NCI-H69 (cell line): ENCODE measurements at regions not wholly inside any gene's neighbourhood (a gene's known extent, or its start where the extent isn't known, plus 50 kb on each side); places are given as distances from the start of the nearest gene placed in this dataset.
A peak's percentile ranks its signal among the peaks of the same experiment; 100 is the strongest.
"Not testable (repeated sequence)": the region's sequence is repeated elsewhere in the genome, so short reads cannot be mapped to it uniquely, and the experiment has no call there.

ENCODE experiments used
- DNase-seq: peaks from one replicate; lab custom pipeline; 2025; lab: John Stamatoyannopoulos, UW

DNA sequence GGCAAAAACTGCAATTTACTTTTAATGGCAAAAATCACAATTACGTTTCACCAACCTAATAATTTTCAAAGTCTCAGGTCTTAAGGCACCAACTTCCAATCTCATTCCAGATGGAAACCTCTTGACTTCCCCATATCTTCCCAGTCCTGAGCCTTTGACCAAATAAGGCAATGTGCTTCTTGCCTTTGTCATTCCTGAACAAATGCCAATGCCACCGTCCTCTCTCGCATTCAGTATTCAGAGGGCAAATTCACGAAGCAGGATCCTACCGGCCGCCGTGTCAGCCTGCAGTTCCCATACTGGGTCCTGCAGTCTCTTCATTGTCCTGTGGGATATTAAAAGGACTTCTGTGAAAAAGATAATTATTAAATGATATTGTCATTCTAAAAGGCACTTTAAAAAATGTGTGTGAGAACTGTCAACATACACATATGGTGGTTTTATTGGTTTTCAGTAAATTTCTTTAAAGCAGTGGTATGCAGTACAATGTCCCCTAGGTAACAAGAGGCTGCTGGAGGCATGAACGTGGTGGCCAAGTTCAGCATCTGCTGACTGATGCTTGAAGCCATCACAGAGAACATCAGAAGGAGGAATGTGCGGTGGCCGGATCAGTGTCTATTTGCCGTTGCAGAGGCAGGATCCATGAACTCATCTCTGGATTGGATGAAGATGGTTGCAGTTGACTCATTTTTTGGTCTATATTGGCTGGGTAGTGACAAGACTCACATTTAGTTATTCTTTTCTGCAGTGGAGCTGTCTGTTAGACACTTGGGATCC, 101.4 kb upstream of the IRX4 start:
- no peak for DNase-seq

DNA sequence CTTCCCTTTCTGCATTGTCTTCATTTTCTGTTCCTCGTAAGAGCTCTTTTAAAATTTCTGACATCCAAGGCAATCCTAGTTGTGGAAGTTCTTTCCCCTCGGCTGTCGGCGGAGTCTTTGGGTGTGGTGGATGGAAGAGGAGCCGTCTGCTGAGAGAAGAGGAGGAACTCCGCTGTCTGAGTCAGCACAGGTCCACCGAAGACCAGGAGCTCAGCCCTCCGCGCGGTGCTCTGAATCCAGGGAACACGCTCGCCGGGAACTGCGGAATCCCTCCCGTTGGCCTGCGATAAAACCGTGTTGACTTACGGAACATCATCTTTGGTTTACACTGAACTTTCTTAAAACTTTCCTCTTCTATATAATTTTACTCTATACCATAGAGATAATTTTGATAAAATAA, 100.7 kb upstream of the IRX4 start:
- no peak for DNase-seq

DNA sequence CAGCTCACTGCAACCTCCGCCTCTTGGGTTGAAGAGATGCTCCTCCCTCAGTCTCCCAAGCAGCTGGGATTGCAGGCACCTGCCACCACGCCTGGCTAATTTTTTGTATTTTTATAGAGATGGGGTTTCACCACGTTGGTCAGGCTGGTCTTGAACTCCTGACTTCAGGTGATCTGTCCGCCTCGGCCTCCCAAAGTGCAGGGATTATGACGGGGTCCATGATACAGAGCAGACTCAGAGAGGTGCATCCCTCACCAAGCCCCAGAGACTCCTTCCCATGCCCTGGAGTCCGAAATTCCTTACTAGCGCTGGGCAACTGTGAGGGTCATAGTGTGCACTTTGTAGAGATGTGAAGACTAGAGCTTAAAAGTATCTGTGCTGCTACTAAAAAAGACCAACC, 99.8 kb upstream of the IRX4 start:
- DNase-seq, result not testable (repeated sequence)

DNA sequence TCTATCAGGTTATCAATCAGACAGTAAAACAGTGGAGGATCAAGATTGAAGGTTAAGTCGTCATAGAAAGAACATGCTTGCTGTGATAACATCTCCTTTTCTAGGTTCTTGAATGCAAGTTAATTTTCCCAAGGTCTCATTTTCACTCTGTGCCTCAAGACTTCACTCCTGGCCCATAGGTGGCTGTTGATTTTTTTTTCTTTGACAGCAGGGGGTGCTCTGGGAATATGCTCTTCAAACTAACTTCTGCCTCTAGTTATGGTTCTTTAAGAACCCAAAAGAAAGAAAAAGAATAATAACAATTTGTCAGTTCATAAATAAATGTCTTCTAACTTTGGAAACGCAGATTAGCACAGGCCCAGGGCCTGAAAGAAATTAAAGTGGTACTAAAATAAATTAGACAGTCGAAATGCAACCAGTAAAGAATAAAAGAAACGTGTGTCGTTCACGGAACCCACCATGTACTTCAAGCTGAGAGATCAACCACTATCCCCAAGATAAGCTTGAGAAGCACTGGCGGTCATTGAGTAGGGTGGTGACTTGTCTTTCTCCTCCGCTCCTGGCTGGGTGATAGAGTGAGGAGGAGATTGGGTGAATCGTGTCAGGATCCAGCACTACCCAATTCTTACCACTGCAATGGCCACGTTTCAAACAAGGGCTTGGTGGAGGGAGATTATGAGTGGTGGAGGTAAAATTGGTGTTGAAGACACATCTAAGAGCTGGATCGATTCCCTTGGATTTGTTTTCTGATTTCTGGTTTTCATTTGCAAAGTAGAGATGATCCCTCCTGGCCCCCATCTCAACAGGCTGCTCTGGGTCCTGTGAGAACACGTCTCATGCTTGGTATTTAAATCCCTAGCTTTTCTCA, 93.4 kb upstream of the IRX4 start:
- no peak for DNase-seq

DNA sequence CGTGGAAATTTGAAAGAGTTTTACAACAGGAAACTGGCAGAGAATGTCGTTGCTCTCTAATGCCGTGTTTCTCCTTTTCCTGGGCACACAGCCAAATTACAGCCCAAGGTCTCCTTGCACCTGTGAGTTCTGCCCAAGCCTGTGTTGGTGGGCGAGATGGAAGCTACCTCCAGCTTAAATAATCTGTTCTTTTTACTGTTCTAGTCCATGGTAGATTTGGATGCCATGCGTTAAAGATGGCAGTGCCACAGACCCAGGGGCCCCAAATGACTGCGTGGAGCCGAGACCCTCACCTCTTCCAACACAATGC, 92.6 kb upstream of the IRX4 start:
- no peak for DNase-seq

DNA sequence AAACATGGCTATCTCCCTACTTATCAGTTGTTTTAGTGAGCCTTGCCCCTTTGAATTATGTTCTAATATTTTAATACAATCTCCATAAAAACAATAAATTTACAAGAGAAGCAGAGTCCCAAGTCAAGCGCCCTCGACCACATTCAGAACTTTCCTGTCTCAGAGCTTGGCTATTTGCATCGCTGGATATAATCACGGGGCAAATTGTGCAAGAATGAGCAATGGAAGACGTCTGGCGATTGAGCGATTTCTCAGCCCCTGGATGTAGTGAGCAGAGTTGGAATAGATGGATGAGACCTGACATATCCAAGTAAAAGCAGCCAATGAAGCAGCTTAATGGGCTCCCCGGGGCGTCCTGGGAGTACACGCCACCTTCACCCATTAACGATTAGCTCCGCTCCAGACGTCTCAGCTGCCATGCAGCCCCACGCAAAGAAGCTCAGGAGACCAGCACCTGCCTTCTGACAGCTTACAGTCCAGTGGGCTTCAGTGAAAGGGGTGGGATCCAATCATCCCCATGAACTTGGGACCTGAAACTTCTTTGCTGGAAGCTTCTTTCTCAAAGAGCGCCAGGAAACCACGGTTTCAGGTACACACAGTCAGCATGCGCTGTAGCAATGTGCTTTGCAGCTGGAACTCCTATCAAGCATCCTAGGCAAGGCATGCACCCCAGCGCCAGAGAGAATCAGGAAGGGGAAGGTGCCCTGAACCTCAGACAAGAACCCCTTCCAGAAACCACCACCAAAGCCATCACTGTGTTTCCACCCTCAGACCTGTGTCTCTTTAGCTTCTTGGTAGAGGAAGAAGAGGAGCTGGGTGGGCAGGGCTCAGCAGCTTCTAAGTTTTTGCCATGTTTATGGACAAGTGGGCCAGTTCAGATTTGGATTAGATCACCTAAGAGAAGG, 92.0 kb upstream of the IRX4 start:
- no peak for DNase-seq

DNA sequence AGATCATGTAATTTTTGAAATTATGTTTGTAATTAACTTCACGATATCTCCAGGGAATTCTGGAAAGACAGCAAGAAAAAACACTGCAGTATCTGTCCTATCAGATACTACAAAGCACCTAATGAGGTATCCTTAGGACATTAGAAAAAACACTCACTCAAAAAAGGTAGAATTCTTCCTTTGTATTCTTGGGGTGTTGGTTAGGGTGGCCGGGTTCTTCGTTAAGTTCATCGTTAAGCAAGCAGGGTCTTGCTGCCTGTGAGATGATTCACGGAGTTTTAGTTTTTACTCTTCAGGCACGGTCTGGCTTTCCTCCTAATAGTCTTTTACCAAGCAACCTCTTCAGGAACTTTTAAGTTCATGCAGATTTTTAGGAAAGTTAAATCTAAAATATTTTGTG, 91.4 kb upstream of the IRX4 start:
- DNase-seq, result no peak

DNA sequence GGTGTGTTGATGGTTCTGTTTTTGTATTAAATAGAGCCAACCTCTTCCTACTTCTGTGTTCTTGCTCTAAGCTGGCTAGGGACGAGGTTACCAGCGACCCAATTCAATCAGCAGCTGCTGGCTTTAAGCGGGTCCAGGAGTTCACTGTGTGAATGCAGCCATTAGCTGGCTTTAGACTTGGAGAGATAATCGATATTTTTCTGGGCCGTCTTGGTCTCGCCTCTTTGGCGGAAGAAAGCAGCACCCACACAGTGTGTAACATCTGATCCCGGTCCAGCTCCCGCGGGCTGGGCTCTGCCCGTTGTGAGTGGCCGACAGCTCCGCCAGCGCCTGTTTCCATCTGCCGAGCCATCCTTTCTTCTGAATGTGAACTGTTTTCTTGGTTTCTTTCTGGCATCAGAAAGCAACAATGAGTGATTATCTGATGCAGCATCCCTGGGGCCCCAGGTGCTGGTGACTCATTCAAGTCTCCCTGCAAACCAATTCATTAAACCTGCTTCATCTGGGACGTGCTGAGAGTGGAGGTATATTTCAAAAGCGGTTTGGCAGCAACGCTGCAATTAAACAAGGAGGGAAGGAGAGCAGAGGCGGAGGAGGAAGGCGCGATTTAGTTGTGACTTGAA, 90.8 kb upstream of the IRX4 start:
- peak; percentile 6 for DNase-seq

DNA sequence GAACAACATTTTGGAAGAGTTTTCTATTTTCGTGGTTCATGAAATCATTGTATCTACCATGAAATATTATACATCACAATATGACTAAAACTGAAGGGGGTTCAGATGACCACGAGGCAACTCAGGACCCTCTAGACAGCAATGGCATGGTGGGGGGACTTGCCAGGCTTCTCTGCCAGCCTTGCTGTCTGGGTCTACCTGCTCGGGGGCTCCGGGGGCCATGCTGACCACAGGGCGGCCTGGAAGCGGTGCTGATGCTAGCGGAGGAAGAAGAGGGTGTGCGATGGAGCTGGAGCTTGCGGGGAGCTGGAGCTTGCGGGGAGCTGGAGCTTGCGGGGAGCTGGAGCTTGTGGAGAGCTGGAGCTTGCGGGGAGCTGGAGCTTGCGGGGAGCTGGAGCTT, 89.2 kb upstream of the IRX4 start:
- DNase-seq, result no peak

DNA sequence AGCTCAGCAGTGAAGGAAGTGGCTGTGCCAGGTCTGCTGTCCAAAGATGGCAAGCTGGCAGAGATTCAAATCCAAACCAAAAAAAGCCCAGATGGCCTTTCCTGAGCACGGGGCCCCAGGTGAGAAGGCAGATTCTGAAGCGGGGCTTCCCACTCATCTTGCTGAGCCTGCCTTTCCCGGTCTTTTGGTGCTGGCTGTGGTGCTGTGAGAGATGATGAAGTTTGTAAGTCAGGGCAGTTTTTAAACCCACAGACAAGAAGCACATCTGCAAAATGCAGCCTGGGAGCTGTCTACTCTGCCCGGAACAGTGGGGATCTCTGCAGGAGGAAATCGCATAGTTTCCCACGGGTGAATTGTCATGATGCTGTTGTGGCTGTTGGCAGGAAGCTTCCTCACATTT, 85.0 kb upstream of the IRX4 start:
- DNase-seq, result no peak

DNA sequence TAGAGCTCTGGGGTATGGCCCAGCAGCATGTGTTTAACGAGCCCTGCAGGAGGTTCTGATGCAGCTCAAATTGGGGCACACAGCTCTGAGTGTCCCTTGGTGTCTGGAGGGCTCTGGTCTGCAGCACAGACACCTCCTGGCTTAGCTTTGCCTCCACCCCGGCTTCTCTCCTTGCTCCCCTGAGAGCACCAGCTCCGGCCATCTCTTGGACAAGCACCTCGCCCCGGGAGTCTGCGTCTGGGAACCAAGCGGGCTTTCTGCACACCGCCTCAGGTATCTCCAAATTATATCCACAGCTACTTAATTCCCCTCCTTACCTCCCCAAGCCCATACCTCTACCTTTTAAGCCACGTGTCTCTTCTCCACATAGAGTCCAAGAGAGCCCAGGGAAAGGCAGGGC, 83.7 kb upstream of the IRX4 start:
- no peak for DNase-seq

DNA sequence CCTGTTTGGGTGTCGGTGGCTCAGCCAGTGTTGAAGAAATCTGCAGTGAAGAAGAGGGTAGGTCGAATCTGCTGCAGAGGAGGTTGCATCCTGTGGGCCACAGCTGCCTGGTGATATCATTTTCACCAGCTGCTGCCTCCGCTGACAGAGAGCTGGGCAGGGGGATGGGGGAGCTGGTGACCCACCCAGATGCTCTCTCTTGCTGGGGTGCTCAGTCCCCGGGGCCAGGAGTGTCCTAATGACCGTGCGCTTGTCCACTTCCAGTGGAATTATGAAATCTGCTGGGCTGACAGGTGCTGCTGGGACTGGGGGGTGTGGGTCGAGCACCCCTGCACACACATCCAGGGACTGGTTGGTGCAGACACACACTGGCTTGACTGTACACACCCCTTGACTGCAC, 83.2 kb upstream of the IRX4 start:
- DNase-seq, result no peak

DNA sequence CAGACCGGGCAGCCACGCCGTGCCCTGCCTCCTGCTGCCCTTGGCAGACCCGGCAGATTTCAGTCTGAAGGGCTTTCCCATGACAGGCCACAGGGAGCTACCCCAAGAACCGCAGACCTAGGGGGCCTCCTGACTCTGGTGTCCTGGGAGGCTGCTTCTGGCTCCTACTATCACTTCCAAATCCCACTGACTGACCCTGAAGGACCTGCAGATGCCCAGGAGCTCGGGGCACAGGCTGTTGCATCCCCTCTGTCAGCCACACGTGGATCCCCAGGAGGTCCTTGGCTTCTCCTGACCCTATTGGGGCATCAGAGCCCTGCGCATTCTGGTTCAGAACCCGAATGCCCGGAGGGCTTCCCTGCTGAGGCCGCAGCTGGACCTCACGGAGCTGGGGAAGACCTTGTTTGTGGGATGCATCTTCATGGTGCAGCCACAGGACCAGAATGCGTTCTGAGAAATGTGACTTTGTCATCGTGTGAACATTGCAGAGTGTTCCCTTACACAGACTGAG, 81.3 kb upstream of the IRX4 start:
- DNase-seq, result no peak

DNA sequence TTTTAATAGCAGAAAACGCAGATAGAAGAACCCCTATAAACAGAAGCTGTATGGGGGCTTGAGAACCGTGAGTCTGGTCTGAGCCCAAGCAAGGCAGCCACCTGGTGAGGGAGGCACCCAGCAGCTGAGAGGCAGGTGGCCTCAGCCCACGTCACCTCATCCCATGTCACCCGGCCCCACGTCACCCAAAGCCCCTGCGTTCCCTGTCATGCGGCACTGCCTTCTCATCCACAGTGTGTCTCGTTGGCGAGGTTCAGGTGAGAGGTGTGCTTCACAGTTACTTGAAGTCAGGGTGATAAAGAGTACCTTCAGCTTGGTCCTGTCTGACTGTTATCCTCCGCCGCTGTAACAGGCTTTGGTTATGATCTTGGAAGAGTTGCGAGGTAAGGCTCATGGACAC, 80.6 kb upstream of the IRX4 start:
- no peak for DNase-seq

DNA sequence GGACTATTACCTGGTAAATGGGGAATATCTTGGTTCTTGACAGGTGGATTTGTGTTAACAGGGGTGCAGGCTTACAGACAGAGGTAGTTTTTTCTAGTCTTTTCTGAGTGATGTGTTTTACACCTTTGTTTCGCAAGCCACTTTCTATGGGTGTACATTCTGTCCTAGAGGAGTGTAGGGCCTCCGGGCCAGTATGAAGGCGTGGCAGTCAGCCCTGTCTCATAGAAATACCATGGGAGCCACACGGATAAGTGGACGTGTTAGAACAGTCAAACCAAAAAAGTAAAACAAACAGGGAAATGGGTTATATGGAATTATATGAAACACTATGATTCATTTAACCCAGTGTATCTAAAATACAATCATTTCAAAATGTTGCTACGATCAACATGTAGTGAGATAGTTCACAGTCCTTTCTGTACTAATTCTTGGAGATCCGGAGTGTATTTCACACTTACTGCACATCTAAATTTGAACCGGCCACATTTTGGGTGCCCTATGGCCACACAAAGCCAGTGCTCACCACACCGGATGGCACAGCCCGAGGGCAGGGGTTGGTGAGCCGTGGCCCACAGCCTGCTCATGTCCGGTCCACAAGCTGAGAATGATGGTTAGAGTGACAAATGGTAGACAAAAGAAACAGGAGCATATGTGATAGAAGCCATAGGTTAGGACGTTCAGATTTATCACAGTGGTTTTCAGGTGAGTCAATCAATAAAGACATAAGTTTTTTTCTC, 80.1 kb upstream of the IRX4 start:
- DNase-seq, result no peak

DNA sequence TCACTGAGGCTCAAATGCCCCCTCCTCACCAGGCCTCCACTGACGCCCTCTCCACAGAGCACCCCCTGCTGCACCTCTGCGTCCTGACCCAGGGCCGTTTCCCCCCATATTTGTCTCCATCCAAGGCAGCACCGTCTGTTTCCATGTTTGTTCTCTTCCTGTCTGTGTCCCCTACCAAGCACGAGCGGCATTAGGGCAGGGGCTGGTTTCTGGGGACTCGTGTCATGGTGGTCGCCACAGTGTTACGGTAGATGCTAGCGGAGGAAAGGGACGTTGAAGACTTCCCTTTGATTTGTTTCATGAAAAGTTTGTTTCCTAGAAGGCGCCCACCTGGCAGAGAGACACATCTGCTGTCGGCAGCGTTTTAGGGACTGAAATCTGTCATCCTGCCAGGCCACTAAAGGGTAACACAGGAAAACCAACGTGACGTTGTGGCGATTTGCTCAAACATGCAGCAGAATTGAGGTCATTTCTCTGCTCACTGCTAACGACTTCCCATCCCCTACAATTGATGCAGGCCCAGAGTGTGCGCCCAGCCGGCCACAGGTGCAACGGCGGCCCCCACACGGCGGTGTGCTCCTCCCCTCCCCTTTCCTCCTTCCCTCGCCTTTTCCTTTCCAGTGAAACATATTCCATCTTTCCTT, 79.3 kb upstream of the IRX4 start:
- DNase-seq, result no peak

DNA sequence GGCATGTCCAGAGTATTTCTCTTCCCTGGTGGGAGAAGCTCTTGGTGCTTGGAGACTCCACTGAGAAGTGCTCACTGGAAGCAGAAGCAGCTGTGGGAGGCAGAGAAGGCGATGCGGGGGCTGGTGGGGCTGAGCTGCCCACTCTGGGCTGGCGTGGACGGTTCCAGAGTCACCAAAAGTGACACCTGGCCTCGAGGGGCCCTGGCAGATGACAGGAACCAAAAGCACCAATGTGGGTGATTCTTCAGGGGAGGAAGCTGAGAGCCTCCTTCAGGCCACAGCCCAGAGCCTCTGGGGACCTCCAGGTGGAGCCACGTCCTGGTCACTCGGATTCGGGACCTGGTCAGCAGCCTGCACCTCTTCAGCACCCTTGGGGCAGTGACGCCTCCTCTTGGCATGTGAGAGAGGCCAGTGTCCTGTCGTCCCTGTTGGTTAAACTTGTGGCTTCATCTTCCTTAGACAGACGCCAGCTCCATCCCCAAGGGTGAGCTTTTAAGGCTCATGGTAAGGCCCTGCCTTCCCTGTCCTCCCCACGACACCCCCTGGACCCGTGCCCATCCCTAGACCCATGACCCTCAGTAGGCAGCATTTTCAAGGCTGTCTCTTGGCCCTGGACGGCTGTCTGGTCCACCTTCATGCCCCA, 78.7 kb upstream of the IRX4 start:
- DNase-seq, result no peak

DNA sequence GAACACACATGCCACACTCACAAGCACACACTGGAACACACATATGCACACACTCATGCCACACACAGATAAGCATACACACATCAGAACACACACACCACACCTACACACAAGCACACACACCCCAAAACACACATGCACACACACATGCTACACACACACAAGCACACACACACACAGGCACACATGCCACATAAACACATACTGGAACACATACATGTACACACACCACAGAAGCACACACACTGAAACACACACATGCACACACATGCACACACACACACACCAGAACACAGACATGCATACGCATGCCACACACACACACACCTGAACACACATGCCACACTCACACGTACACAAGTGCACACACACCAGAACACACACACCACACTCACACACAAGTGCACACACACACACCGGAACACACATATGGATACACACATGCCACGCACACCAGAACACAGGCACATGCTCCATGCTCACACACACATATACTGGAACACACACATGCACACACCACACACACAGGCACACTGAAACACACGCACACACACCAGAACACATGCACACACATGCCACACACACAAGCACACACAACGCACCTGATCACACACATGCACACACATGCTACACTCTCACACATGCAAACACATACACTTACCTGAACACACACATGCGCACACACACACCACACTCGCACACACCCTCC, 78.0 kb upstream of the IRX4 start:
- DNase-seq, result no peak

DNA sequence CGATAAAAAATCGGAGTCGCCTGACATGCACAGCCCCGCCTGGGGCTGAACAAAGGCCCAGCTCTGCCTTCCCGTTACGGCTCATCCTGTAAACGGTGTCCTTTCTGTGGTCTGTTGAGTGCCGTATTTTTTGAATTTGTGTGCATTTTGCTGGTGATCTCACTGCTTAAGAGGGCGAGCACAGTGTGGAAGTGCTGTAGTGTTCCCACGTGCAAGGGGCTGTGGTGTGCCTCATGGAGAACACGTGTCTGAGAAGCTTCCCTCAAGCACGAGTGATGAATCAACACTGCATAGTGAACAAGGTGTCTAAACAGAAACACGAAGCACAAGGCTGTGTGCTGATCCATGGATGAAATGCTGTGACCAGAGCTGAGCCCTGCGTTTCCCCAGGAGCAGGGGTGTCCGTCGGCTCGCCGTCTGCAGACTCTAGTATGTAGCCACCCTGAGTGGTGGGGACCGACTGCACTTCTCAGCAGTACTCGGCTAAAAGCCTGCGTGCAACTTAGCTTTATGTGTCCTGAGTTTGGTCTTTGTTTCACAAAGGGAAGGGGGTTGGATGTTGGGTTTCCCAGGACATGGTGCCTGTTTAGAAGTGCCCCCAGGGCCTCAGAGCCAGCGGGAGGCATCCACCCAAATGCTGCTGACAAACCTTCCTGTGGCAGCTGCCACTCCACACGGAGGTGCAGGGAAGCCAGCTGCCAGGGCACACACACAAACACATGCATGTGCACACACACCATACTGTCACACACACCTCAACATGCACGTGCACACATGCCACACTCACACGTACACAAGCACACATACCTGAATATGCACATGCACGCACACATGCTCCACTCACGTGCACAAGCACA, 77.2 kb upstream of the IRX4 start:
- DNase-seq, result no peak
